Gastroesophageal sphincter (tissue), 4 donors: ENCODE measurements at regions not wholly inside any gene's neighbourhood (a gene's known extent, or its start where the extent isn't known, plus 50 kb on each side); places are given as distances from the start of the nearest gene placed in this dataset.

Experiments used
- ATAC-seq: fragments of 150-250 bp; one replicate; pipeline ENCODE4 v1.9.1; 2016; ENCODE audit warnings: mild to moderate bottlenecking, moderate library complexity
- H3K27ac ChIP-seq, 4 donors: fragments of 200-600 bp; sonication (generic) in 3 of 4; 1 replicate in 3 of 4; 2 replicates in 1 of 4; pipeline ENCODE4 v1.5.1; 2016 to 2019
- H3K27me3 ChIP-seq: fragments of 200-600 bp; sonication (generic); one replicate; pipeline ENCODE4 v1.5.1; 2019
- H3K36me3 ChIP-seq, 2 donors: fragments of 200-600 bp; sonication (generic); one replicate each; pipeline ENCODE4 v1.5.1; 2019; ENCODE audit warnings: control low read depth in 1 of 2
- H3K4me1 ChIP-seq, 3 donors: fragments of 200-600 bp; sonication (generic); 1 replicate in 2 of 3; 2 replicates in 1 of 3; pipeline ENCODE4 v1.5.1; 2016 to 2019; ENCODE audit warnings: control low read depth in 2 of 3
- H3K4me3 ChIP-seq, 2 donors: fragments of 200-600 bp; sonication (generic); one replicate each; pipeline ENCODE4 v1.5.1; 2019; ENCODE audit warnings: mild to moderate bottlenecking in 1 of 2, moderate library complexity in 1 of 2
- H3K9me3 ChIP-seq, 3 donors: fragments of 200-600 bp; sonication (generic); one replicate each; pipeline ENCODE4 v1.5.1; 2017 to 2019; ENCODE audit warnings: control low read depth in 2 of 3
- EP300 ChIP-seq: sonication (generic); formaldehyde crosslinking; IDR thresholded peaks from one replicate; pipeline ENCODE4 v1.6.1; 2017; ENCODE audit warnings: antibody characterized with exemption, mild to moderate bottlenecking
- POLR2A ChIP-seq, 2 donors: fragments of 450-650 bp; IDR thresholded peaks; one replicate each; pipeline ENCODE4 v1.6.1; 2017; ENCODE audit warnings: antibody characterized with exemption in 2 of 2, mild to moderate bottlenecking in 2 of 2, moderate library complexity in 1 of 2
- POLR2AphosphoS5 ChIP-seq: sonication (generic); formaldehyde crosslinking; IDR thresholded peaks from one replicate; pipeline ENCODE4 v1.6.1; 2017; ENCODE audit warnings: antibody characterized with exemption
- WGBS, 2 donors: methylation state at CpG; one replicate each; pipeline ENCODE4 v1.1.5; 2018; ENCODE audit warnings: low coverage in 1 of 2; 5-methylcytosine and 5-hydroxymethylcytosine counted together
- TF ChIP-seq, protein P1 (sequence below), 4 experiments: fragments of 200-600 bp in 2 of 4; fragments of 450-650 bp in 2 of 4; sonication (generic) in 1 of 4; IDR thresholded peaks; one replicate each; pipeline ENCODE4 v1.5.1; 2017 to 2019; ENCODE audit warnings: antibody characterized with exemption in 4 of 4, mild to moderate bottlenecking in 2 of 4, moderate library complexity in 2 of 4

GRCh38 chr9:28758971-28759370 is 1185.7 kb upstream of the C9orf72 start:
- no peak for ATAC-seq
- TF ChIP-seq, protein P1, sequence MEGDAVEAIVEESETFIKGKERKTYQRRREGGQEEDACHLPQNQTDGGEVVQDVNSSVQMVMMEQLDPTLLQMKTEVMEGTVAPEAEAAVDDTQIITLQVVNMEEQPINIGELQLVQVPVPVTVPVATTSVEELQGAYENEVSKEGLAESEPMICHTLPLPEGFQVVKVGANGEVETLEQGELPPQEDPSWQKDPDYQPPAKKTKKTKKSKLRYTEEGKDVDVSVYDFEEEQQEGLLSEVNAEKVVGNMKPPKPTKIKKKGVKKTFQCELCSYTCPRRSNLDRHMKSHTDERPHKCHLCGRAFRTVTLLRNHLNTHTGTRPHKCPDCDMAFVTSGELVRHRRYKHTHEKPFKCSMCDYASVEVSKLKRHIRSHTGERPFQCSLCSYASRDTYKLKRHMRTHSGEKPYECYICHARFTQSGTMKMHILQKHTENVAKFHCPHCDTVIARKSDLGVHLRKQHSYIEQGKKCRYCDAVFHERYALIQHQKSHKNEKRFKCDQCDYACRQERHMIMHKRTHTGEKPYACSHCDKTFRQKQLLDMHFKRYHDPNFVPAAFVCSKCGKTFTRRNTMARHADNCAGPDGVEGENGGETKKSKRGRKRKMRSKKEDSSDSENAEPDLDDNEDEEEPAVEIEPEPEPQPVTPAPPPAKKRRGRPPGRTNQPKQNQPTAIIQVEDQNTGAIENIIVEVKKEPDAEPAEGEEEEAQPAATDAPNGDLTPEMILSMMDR (IDR thresholded peaks at IDR 0.05): no peak
- TF ChIP-seq EP300: no peak
- no peak for TF ChIP-seq POLR2AphosphoS5
- no peak for TF ChIP-seq POLR2A (IDR thresholded peaks at IDR 0.05)
- H3K4me3 ChIP-seq: no peak overlapping the region
- no peaks in the 10 kb centered on the region for H3K36me3 ChIP-seq
- WGBS, 2 donors: 6 to 11% methylated on average over 1 of the region's 1 CpG
- no peak overlapping the region for H3K27ac ChIP-seq
- no peaks in the 10 kb centered on the region for H3K9me3 ChIP-seq
- no peaks in the 10 kb centered on the region for H3K4me1 ChIP-seq
- H3K27me3 ChIP-seq: no peaks in the 10 kb centered on the region

- Histone ChIP-seq H3K27ac (no peak overlapping the region), H3K9me3 (no peaks in the 10 kb centered on the region), H3K4me3 (no peak overlapping the region), H3K36me3 (no peaks in the 10 kb centered on the region), H3K27me3 (no peaks in the 10 kb centered on the region), H3K4me1 (no peaks in the 10 kb centered on the region)
- ATAC-seq: no peak
- TF ChIP-seq POLR2A (IDR thresholded peaks at IDR 0.05) (no peak), POLR2AphosphoS5 (no peak), EP300 (no peak)
- TF ChIP-seq, protein P1 (IDR thresholded peaks at IDR 0.05): no peak
- WGBS, 2 donors: 57 to 71% methylated on average over 1 of the region's 1 CpG
Observed at GRCh38 chr9:28762167-28762566, 1188.9 kb upstream of the C9orf72 start.

DNA sequence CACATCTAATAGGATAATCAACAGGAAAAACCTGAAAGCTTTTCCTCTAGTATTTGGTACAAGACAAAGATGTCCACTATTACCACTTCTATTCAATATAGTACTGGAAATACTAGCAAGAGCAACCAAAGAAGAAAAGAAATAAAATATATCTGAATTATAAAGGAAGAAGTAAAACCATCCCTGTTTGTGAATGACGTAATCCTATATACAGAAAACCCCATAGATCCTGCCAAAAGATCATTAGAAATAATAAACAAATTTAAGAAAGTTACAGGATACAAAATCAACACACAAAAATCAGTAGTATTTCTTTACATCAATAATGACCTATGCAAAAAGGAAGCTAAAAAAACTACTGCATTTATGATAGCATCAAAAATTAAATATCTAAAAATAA is 1191.3 kb upstream of the C9orf72 start:
- no peak overlapping the region for H3K27ac ChIP-seq
- WGBS, 2 donors: 83% methylated on average over 1 of the region's 1 CpG
- no peaks in the 10 kb centered on the region for H3K27me3 ChIP-seq
- TF ChIP-seq, protein P1 (IDR thresholded peaks at IDR 0.05): no peak
- TF ChIP-seq POLR2A (IDR thresholded peaks at IDR 0.05) (no peak), POLR2AphosphoS5 (no peak), EP300 (no peak)
- no peaks in the 10 kb centered on the region for H3K4me1 ChIP-seq
- no peak overlapping the region for H3K4me3 ChIP-seq
- ATAC-seq: no peak
- H3K9me3 ChIP-seq: no peaks in the 10 kb centered on the region
- H3K36me3 ChIP-seq: no peaks in the 10 kb centered on the region

GRCh38 chr9:28770226-28770625 is 1196.9 kb upstream of the C9orf72 start:
- H3K27me3 ChIP-seq: no peaks in the 10 kb centered on the region
- H3K27ac ChIP-seq: no peak overlapping the region
- no peaks in the 10 kb centered on the region for H3K9me3 ChIP-seq
- H3K4me3 ChIP-seq: no peak overlapping the region
- whole genome bisulfite sequencing, 2 donors: 84 to 89% methylated on average over 3 of the region's 4 CpGs
- TF ChIP-seq POLR2AphosphoS5 (no peak), POLR2A (IDR thresholded peaks at IDR 0.05) (no peak), EP300 (no peak)
- TF ChIP-seq, protein P1 (IDR thresholded peaks at IDR 0.05): no peak
- H3K36me3 ChIP-seq: no peaks in the 10 kb centered on the region
- no peaks in the 10 kb centered on the region for H3K4me1 ChIP-seq
- no peak for ATAC-seq

DNA sequence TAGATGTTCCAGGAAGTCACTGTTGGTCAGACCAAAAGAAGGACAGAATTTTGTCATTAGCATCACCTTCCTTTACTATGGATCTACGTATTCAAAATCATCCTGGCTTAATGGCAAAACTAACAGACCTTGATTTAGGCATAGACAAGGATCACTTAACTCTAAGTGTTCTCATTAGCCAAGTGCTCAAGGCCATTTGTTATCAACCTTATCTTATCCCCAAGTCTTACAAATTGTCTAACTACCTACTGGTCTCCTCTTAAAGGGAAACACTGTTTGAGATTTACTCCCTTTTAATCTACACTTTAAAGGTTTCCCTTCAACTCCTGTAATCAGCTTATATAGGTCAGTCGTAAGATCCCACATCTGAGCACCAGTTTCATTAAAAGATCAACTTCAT is 1197.5 kb upstream of the C9orf72 start:
- no peak for TF ChIP-seq EP300
- no peak for TF ChIP-seq POLR2AphosphoS5
- TF ChIP-seq, protein P1 (IDR thresholded peaks at IDR 0.05): no peak
- TF ChIP-seq POLR2A (IDR thresholded peaks at IDR 0.05): no peak
- H3K9me3 ChIP-seq: no peaks in the 10 kb centered on the region
- no peak for ATAC-seq
- H3K27me3 ChIP-seq: no peaks in the 10 kb centered on the region
- no peak overlapping the region for H3K27ac ChIP-seq
- no peaks in the 10 kb centered on the region for H3K36me3 ChIP-seq
- no peaks in the 10 kb centered on the region for H3K4me1 ChIP-seq
- H3K4me3 ChIP-seq: no peak overlapping the region
- WGBS, 2 donors: 65 to 67% methylated on average over 2 of the region's 2 CpGs
